AG09319 (cell line): ENCODE measurements at regions not wholly inside any gene's neighbourhood (a gene's known extent, or its start where the extent isn't known, plus 50 kb on each side); places are given as distances from the start of the nearest gene placed in this dataset.

Source experiments
- DNase-seq: peaks from one replicate; pipeline ENCODE4 v3.0.0-alpha.2; 2010; ENCODE audit warnings: low read depth; ENCODE audit errors: extremely low read depth
- CTCF ChIP-seq: IDR thresholded peaks from 2 replicates; pipeline ENCODE4 v1.5.1; 2011; ENCODE audit warnings: low read depth, mild to moderate bottlenecking, inconsistent platforms, low read length, moderate library complexity

- no peak for DNase-seq
- TF ChIP-seq CTCF, result no peak
These were observed 347.6 kb upstream of the MMS22L start for GRCh38 chr6:97630604-97631003.

GRCh38 chr6:97632341-97632740 lies 349.3 kb upstream of the MMS22L start:
- DNase-seq, result no peak
- no peak for TF ChIP-seq CTCF

GRCh38 chr6:97639702-97640101 lies 356.7 kb upstream of the MMS22L start:
- TF ChIP-seq CTCF, result no peak
- no peak for DNase-seq

GRCh38 chr6:97644353-97644752 lies 361.3 kb upstream of the MMS22L start:
- no peak for DNase-seq
- no peak for TF ChIP-seq CTCF

- DNase-seq, result no peak
- TF ChIP-seq CTCF, result no peak
These were observed 362.7 kb upstream of the MMS22L start for GRCh38 chr6:97645757-97646156.

GRCh38 chr6:97653076-97653475 lies 370.1 kb upstream of the MMS22L start:
- DNase-seq, result no peak
- no peak for TF ChIP-seq CTCF

- TF ChIP-seq CTCF, result no peak
- DNase-seq, result no peak
These were observed 370.5 kb upstream of the MMS22L start for GRCh38 chr6:97653517-97653916.

GRCh38 chr6:97654674-97655073 lies 371.7 kb upstream of the MMS22L start:
- no peak for DNase-seq
- TF ChIP-seq CTCF, result no peak
